A673 (cell line): ENCODE measurements at regions not wholly inside any gene's neighbourhood (a gene's known extent, or its start where the extent isn't known, plus 50 kb on each side); places are given as distances from the start of the nearest gene placed in this dataset.

Experiments used
- CTCF ChIP-seq: fragments of 300-800, 200-600 bp; sonication (generic); conservative IDR thresholded peaks from 2 replicates; pipeline ENCODE4 v1.5.1; 2017; ENCODE audit warnings: low read depth, mild to moderate bottlenecking, antibody characterized with exemption, low read length, moderate library complexity, mixed read lengths
- EZH2 ChIP-seq: fragments of 200-600 bp; sonication (generic); IDR thresholded peaks from 2 replicates; pipeline ENCODE4 v1.6.1; 2017; ENCODE audit warnings: borderline replicate concordance, low read depth, mild to moderate bottlenecking, mixed read lengths, antibody characterized with exemption, low read length; ENCODE audit not compliant: poor library complexity, severe bottlenecking

DNA sequence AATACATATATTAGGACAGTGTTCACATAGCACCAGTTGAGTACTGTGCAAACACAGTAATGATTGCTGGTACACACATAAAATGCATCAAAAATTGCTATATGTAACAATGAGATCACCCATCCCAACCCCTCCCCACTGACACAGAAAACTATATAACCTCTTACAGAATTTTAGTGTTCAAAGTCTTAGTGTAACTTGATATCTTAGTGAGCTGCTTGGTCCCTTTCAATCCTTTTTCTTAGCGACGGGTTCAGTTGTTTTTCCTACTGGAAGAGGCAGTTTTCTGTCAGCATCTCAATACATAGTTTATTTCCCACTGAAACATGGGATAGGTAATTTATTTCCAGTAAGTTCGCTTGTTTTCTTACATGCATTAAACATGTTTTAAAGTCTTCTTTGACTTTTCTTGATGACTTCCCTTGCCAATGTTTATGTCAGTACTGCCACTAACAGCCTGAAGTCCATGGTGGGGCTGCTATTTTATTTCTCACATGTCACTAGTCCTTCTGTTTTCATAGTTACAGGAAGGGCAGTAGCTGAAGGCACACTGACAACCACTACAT is 96.4 kb upstream of the FOXC1 start:
- TF ChIP-seq CTCF (no peak), EZH2 (no peak)
